NB4 (cell line): ENCODE measurements at regions not wholly inside any gene's neighbourhood (a gene's known extent, or its start where the extent isn't known, plus 50 kb on each side); places are given as distances from the start of the nearest gene placed in this dataset.
"Not testable (repeated sequence)": the region's sequence is repeated elsewhere in the genome, so short reads cannot be mapped to it uniquely, and the experiment has no call there.

Source experiments
- DNase-seq: peaks from one replicate; pipeline ENCODE4 v3.0.0; 2010; ENCODE audit warnings: low read depth
- H3K4me3 ChIP-seq: one replicate; pipeline ENCODE4 v1.5.1; 2011; ENCODE audit warnings: mild to moderate bottlenecking, low read depth, low read length, moderate library complexity
- CTCF ChIP-seq: IDR thresholded peaks from one replicate; pipeline ENCODE4 v1.5.1; 2012; ENCODE audit warnings: low read depth, low read length
- MAX ChIP-seq: IDR thresholded peaks from 2 replicates; pipeline ENCODE4 v1.6.1; 2011; ENCODE audit warnings: low read depth, low read length
- MYC ChIP-seq: IDR thresholded peaks from 2 replicates; pipeline ENCODE4 v1.6.1; 2011; ENCODE audit warnings: low read depth, low read length
- POLR2A ChIP-seq: IDR thresholded peaks from 2 replicates; pipeline ENCODE4 v1.6.1; 2011; ENCODE audit warnings: mild to moderate bottlenecking; ENCODE audit not compliant: insufficient read length; ENCODE audit errors: extremely low read depth

GRCh38 chr1:166738873-166739272, 100.4 kb upstream of the POGK start:
- DNase-seq, result no peak
- no peak overlapping the region for H3K4me3 ChIP-seq
- TF ChIP-seq CTCF, result no peak
- TF ChIP-seq MAX, result no peak
- no peak for TF ChIP-seq POLR2A
- no peak for TF ChIP-seq MYC

- DNase-seq, result no peak
- H3K4me3 ChIP-seq, result no peak overlapping the region
- TF ChIP-seq CTCF, result no peak
- no peak for TF ChIP-seq MAX
- no peak for TF ChIP-seq MYC
- no peak for TF ChIP-seq POLR2A
These were observed 98.5 kb upstream of the POGK start for GRCh38 chr1:166740668-166741276.

DNA sequence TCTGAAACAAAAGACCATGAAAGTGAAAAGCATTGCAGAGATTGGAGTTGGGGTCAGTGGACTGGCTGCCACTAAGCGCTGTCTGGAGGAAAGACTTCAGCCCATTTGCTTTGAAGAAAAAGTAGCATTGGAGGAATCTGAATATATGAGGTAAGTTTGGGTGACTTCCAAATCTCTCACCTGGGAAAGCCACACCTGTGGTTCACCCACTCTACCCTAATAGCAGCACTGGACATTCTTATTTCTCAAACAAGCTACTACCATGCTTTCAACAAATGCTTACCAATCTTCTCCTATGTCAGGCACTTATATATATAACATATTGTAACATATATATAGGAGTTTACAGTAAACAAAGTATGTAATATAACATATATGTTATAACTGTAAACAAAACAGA, 76.0 kb upstream of the POGK start:
- no peak for TF ChIP-seq MYC
- TF ChIP-seq CTCF, result no peak
- TF ChIP-seq MAX, result no peak
- TF ChIP-seq POLR2A, result no peak
- no peak overlapping the region for H3K4me3 ChIP-seq
- no peak for DNase-seq

DNA sequence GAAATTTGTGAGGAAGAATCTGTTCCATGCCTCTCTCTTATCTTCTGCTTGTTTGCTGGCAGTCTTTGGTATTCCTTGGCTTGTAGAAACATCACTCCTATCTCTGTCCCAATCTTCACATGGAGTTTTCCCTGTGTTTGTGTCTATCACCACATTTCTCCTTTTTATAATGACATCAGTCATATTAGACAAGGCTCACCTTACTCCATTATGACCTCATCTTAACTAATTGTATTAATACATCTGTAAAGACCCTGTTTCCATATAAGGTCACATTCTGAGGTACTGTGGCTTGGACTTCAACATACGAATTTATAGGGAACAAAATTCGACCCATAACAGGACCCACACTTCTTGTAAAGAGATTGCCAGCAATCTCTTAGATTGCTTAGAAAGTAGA, 72.3 kb upstream of the POGK start:
- DNase-seq, result no peak
- TF ChIP-seq MYC (no peak), POLR2A (no peak), MAX (no peak), CTCF (no peak)
- no peak overlapping the region for H3K4me3 ChIP-seq

GRCh38 chr1:166784646-166785045, 54.6 kb upstream of the POGK start:
- H3K4me3 ChIP-seq, DNase-seq: not testable (repeated sequence)

DNA sequence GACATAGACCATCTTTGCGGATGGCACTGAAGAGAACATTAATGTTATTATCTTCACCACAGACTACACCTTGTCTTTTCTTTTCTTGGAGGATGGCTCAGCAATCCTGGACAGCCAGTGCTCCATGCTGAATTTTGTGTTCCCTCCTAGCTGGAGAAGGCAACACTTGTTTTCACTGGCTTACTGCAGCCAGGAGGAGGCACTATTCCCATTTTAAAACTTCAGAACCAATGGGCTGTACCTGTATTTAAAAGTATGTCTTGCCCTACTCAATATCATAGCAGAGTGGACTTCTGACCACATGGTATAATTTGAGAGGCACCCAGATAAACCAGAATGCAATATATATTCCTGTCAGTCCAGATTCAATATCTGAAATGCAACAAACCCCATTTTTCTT, 53.3 kb upstream of the POGK start:
- no peak overlapping the region for H3K4me3 ChIP-seq
- no peak for TF ChIP-seq MYC
- TF ChIP-seq CTCF, result no peak
- TF ChIP-seq MAX, result no peak
- TF ChIP-seq POLR2A, result no peak
- no peak for DNase-seq
